SK-N-SH treated with all-trans-retinoic acid at 6 μM for 48 hours (cell line): ENCODE measurements at regions not wholly inside any gene's neighbourhood (a gene's known extent, or its start where the extent isn't known, plus 50 kb on each side); places are given as distances from the start of the nearest gene placed in this dataset.

Source experiments
- ATAC-seq: fragments of 200-7000 bp; cut with Tn5 transposase; 3 replicates; pipeline ENCODE4 v1.9.1; 2020; ENCODE audit warnings: mild to moderate bottlenecking, moderate library complexity
- ARNTL ChIP-seq: fragments of 450-650 bp; formaldehyde crosslinking; IDR thresholded peaks from 2 replicates; pipeline ENCODE4 v1.5.0; 2020; ENCODE audit warnings: low read depth, mild to moderate bottlenecking, moderate library complexity, borderline replicate concordance
- CSDC2 ChIP-seq: fragments of 250-450 bp; sonication (Bioruptor Pico); IDR thresholded peaks from 2 replicates; pipeline ENCODE4 v1.5.0; 2020; ENCODE audit warnings: mild to moderate bottlenecking, moderate library complexity
- ESRRG ChIP-seq: fragments of 250-450 bp; sonication (Bioruptor Pico); IDR thresholded peaks from 2 replicates; pipeline ENCODE4 v1.6.1; 2021; ENCODE audit warnings: mild to moderate bottlenecking
- GLIS3 ChIP-seq: fragments of 250-450 bp; sonication (Bioruptor Pico); IDR thresholded peaks from 2 replicates; pipeline ENCODE4 v1.5.0; 2020; ENCODE audit warnings: mild to moderate bottlenecking, moderate library complexity
- ISL1 ChIP-seq: fragments of 250-450 bp; sonication (Bioruptor Pico); IDR thresholded peaks from 2 replicates; pipeline ENCODE4 v2.1.2; 2022; ENCODE audit warnings: mild to moderate bottlenecking, moderate library complexity
- OSR1 ChIP-seq: fragments of 250-450 bp; sonication (Bioruptor Pico); IDR thresholded peaks from 2 replicates; pipeline ENCODE4 v1.8.0; 2022; ENCODE audit warnings: moderate library complexity, mild to moderate bottlenecking, inconsistent platforms
- PPARA ChIP-seq: fragments of 250-450 bp; sonication (Bioruptor Pico); IDR thresholded peaks from 2 replicates; pipeline ENCODE4 v1.5.0; 2020; ENCODE audit warnings: mild to moderate bottlenecking, borderline replicate concordance
- RARB ChIP-seq: fragments of 250-450 bp; sonication (Bioruptor Pico); IDR thresholded peaks from 2 replicates; pipeline ENCODE4 v1.8.0; 2021; ENCODE audit warnings: mild to moderate bottlenecking, moderate library complexity
- SNAI2 ChIP-seq: fragments of 250-450 bp; sonication (Bioruptor Pico); IDR thresholded peaks from 2 replicates; pipeline ENCODE4 v1.5.0; 2020; ENCODE audit warnings: mild to moderate bottlenecking, moderate library complexity
- TCF4 ChIP-seq: fragments of 250-450 bp; sonication (Bioruptor Pico); IDR thresholded peaks from 2 replicates; pipeline ENCODE4 v1.8.0; 2021; ENCODE audit warnings: mild to moderate bottlenecking, moderate library complexity, borderline replicate concordance
- TOX ChIP-seq: fragments of 250-450 bp; sonication (Bioruptor Pico); IDR thresholded peaks from 2 replicates; pipeline ENCODE4 v1.8.0; 2021; ENCODE audit warnings: mild to moderate bottlenecking, moderate library complexity, borderline replicate concordance
- ZC3H10 ChIP-seq: fragments of 250-450 bp; sonication (Bioruptor Pico); IDR thresholded peaks from 2 replicates; pipeline ENCODE4 v1.5.1; 2021; ENCODE audit warnings: mild to moderate bottlenecking, moderate library complexity
- ZFP3 ChIP-seq: fragments of 250-450 bp; sonication (Bioruptor Pico); IDR thresholded peaks from 2 replicates; pipeline ENCODE4 v1.5.0; 2020; ENCODE audit warnings: mild to moderate bottlenecking, moderate library complexity
- ZFP30 ChIP-seq: fragments of 450-650 bp; formaldehyde crosslinking; IDR thresholded peaks from 2 replicates; pipeline ENCODE4 v1.5.0; 2022; ENCODE audit warnings: mild to moderate bottlenecking, moderate library complexity
- ZNF70 ChIP-seq: fragments of 450-650 bp; formaldehyde crosslinking; IDR thresholded peaks from 2 replicates; pipeline ENCODE4 v1.5.0; 2020; ENCODE audit warnings: mild to moderate bottlenecking, moderate library complexity
- TF ChIP-seq, protein P1 (sequence below): fragments of 250-450 bp; sonication (Bioruptor Pico); IDR thresholded peaks from 2 replicates; pipeline ENCODE4 v1.5.1; 2021; ENCODE audit warnings: mild to moderate bottlenecking, moderate library complexity
- TF ChIP-seq, protein P2 (sequence below): fragments of 250-450 bp; sonication (Bioruptor Pico); IDR thresholded peaks from 2 replicates; pipeline ENCODE4 v1.5.1; 2020; ENCODE audit warnings: low read depth, mild to moderate bottlenecking, moderate library complexity
- TF ChIP-seq, protein P3 (sequence below): fragments of 250-450 bp; sonication (Bioruptor Pico); IDR thresholded peaks from 2 replicates; pipeline ENCODE4 v1.8.0; 2021; ENCODE audit warnings: low read depth, mild to moderate bottlenecking, moderate library complexity, borderline replicate concordance
- TF ChIP-seq, protein P4 (sequence below): fragments of 250-450 bp; sonication (Bioruptor Pico); IDR thresholded peaks from 2 replicates; pipeline ENCODE4 v1.8.0; 2020; ENCODE audit warnings: mild to moderate bottlenecking, moderate library complexity, borderline replicate concordance

DNA sequence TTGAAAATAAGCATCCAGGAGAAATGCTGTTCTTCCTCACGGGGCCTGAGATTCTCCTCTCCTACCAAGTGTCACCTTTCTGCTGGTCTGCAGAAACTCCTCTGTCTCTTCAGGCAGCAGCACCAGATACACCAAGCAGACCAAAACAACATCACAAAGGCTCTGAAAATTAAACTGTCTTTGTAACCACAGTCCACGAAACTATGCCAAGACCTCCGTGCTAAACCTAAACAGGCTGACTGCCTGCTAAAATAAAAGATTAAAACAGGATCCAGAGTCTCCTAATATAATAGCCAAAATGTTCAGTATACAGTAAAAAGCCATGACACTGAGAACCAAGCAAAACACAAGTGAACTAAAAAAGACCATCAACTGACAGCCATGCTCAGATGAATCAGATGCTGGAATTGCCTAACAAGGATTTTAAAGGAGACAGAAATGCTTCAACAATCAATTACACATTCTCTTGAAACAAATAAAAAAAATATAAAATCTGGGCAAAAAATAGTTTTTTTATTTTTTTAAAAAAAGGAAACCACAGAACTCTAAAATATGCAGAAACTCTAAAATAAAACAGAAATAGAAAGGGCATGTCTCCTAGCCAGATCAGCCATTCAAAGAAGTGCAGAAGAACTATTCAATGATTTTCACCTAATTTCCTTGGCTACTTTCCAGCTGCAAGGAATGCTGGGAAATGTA is 50.3 kb upstream of the TOX3 start:
- ATAC-seq: no peak
- no peak for TF ChIP-seq ZC3H10
- no peak for TF ChIP-seq TOX (CRISPR knock-in tag)
- TF ChIP-seq, protein P1, sequence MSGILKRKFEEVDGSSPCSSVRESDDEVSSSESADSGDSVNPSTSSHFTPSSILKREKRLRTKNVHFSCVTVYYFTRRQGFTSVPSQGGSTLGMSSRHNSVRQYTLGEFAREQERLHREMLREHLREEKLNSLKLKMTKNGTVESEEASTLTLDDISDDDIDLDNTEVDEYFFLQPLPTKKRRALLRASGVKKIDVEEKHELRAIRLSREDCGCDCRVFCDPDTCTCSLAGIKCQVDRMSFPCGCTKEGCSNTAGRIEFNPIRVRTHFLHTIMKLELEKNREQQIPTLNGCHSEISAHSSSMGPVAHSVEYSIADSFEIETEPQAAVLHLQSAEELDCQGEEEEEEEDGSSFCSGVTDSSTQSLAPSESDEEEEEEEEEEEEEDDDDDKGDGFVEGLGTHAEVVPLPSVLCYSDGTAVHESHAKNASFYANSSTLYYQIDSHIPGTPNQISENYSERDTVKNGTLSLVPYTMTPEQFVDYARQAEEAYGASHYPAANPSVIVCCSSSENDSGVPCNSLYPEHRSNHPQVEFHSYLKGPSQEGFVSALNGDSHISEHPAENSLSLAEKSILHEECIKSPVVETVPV: no peak
- no peak for TF ChIP-seq ZFP3 (CRISPR knock-in tag)
- TF ChIP-seq ZNF70 (CRISPR knock-in tag): no peak
- TF ChIP-seq ISL1 (CRISPR knock-in tag): no peak
- TF ChIP-seq, protein P2, sequence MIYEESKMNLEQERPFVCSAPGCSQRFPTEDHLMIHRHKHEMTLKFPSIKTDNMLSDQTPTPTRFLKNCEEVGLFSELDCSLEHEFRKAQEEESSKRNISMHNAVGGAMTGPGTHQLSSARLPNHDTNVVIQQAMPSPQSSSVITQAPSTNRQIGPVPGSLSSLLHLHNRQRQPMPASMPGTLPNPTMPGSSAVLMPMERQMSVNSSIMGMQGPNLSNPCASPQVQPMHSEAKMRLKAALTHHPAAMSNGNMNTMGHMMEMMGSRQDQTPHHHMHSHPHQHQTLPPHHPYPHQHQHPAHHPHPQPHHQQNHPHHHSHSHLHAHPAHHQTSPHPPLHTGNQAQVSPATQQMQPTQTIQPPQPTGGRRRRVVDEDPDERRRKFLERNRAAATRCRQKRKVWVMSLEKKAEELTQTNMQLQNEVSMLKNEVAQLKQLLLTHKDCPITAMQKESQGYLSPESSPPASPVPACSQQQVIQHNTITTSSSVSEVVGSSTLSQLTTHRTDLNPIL (CRISPR knock-in tag): no peak
- TF ChIP-seq SNAI2 (CRISPR knock-in tag): no peak
- TF ChIP-seq, protein P3, sequence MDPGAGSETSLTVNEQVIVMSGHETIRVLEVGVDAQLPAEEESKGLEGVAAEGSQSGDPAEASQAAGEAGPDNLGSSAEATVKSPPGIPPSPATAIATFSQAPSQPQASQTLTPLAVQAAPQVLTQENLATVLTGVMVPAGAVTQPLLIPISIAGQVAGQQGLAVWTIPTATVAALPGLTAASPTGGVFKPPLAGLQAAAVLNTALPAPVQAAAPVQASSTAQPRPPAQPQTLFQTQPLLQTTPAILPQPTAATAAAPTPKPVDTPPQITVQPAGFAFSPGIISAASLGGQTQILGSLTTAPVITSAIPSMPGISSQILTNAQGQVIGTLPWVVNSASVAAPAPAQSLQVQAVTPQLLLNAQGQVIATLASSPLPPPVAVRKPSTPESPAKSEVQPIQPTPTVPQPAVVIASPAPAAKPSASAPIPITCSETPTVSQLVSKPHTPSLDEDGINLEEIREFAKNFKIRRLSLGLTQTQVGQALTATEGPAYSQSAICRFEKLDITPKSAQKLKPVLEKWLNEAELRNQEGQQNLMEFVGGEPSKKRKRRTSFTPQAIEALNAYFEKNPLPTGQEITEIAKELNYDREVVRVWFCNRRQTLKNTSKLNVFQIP: no peak
- TF ChIP-seq ZFP30: no peak
- no peak for TF ChIP-seq ESRRG
- TF ChIP-seq OSR1: no peak
- TF ChIP-seq PPARA (CRISPR knock-in tag): no peak
- no peak for TF ChIP-seq ARNTL (CRISPR knock-in tag)
- TF ChIP-seq, protein P4, sequence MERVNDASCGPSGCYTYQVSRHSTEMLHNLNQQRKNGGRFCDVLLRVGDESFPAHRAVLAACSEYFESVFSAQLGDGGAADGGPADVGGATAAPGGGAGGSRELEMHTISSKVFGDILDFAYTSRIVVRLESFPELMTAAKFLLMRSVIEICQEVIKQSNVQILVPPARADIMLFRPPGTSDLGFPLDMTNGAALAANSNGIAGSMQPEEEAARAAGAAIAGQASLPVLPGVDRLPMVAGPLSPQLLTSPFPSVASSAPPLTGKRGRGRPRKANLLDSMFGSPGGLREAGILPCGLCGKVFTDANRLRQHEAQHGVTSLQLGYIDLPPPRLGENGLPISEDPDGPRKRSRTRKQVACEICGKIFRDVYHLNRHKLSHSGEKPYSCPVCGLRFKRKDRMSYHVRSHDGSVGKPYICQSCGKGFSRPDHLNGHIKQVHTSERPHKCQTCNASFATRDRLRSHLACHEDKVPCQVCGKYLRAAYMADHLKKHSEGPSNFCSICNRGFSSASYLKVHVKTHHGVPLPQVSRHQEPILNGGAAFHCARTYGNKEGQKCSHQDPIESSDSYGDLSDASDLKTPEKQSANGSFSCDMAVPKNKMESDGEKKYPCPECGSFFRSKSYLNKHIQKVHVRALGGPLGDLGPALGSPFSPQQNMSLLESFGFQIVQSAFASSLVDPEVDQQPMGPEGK (CRISPR knock-in tag): no peak
- no peak for TF ChIP-seq TCF4
- no peak for TF ChIP-seq GLIS3 (CRISPR knock-in tag)
- TF ChIP-seq CSDC2 (CRISPR knock-in tag): no peak
- no peak for TF ChIP-seq RARB (CRISPR knock-in tag)
- TF ChIP-seq, all 23 proteins: peak for 0
